Activated naive CD4-positive, alpha-beta T cell treated with Interleukin-2 at 50 U/mL for 16 hours (primary cell): ENCODE measurements at regions not wholly inside any gene's neighbourhood (a gene's known extent, or its start where the extent isn't known, plus 50 kb on each side); places are given as distances from the start of the nearest gene placed in this dataset.

Experiments used
- DNase-seq: peaks from one replicate; pipeline ENCODE4 v3.0.0-alpha.2; 2020

- no peak for DNase-seq
Observed at GRCh38 chr1:239739375-239739774, 352.3 kb upstream of the FMN2 start.

GRCh38 chr1:239739919-239740318 is 351.8 kb upstream of the FMN2 start:
- DNase-seq: no peak

GRCh38 chr1:239742416-239743109 is 349.1 kb upstream of the FMN2 start:
- DNase-seq: no peak

- no peak for DNase-seq
Observed at GRCh38 chr1:239744851-239745250, 346.8 kb upstream of the FMN2 start.

- no peak for DNase-seq
Observed at GRCh38 chr1:239755107-239755912, 336.4 kb upstream of the FMN2 start.

- DNase-seq: no peak
Observed at GRCh38 chr1:239757716-239758115, 334.0 kb upstream of the FMN2 start.

- DNase-seq: no peak
Observed at GRCh38 chr1:239758756-239759155, 332.9 kb upstream of the FMN2 start.

- DNase-seq: no peak
Observed at GRCh38 chr1:239761509-239761908, 330.2 kb upstream of the FMN2 start.

- DNase-seq: no peak
Observed at GRCh38 chr1:239763850-239764249, 327.8 kb upstream of the FMN2 start.

- DNase-seq: no peak
Observed at GRCh38 chr1:239764546-239764945, 327.1 kb upstream of the FMN2 start.

GRCh38 chr1:239765163-239765562 is 326.5 kb upstream of the FMN2 start:
- no peak for DNase-seq

GRCh38 chr1:239771550-239771949 is 320.1 kb upstream of the FMN2 start:
- no peak for DNase-seq

GRCh38 chr1:239772446-239772845 is 319.2 kb upstream of the FMN2 start:
- no peak for DNase-seq

GRCh38 chr1:239775466-239775865 is 316.2 kb upstream of the FMN2 start:
- no peak for DNase-seq

- DNase-seq: no peak
Observed at GRCh38 chr1:239778208-239778813, 313.4 kb upstream of the FMN2 start.

GRCh38 chr1:239779962-239780361 is 311.7 kb upstream of the FMN2 start:
- DNase-seq: no peak

GRCh38 chr1:239784896-239785295 is 306.8 kb upstream of the FMN2 start:
- DNase-seq: no peak

GRCh38 chr1:239785576-239785975 is 306.1 kb upstream of the FMN2 start:
- no peak for DNase-seq

- no peak for DNase-seq
Observed at GRCh38 chr1:239786464-239786863, 305.2 kb upstream of the FMN2 start.

- DNase-seq: no peak
Observed at GRCh38 chr1:239792157-239792556, 299.5 kb upstream of the FMN2 start.

- DNase-seq: no peak
Observed at GRCh38 chr1:239795304-239795703, 296.4 kb upstream of the FMN2 start.

GRCh38 chr1:239799617-239800016 is 292.1 kb upstream of the FMN2 start:
- DNase-seq: no peak

- no peak for DNase-seq
Observed at GRCh38 chr1:239800861-239801260, 290.8 kb upstream of the FMN2 start.

GRCh38 chr1:239802275-239802674 is 289.4 kb upstream of the FMN2 start:
- no peak for DNase-seq
